SIG-M5 treated with dmso at 0.1 percent for 504 hours (cell line): ENCODE measurements at regions not wholly inside any gene's neighbourhood (a gene's known extent, or its start where the extent isn't known, plus 50 kb on each side); places are given as distances from the start of the nearest gene placed in this dataset.

Experiments
- DNase-seq: peaks from one replicate; lab custom pipeline; 2025; ENCODE audit not compliant: unreplicated experiment; lab: John Stamatoyannopoulos, UW

DNA sequence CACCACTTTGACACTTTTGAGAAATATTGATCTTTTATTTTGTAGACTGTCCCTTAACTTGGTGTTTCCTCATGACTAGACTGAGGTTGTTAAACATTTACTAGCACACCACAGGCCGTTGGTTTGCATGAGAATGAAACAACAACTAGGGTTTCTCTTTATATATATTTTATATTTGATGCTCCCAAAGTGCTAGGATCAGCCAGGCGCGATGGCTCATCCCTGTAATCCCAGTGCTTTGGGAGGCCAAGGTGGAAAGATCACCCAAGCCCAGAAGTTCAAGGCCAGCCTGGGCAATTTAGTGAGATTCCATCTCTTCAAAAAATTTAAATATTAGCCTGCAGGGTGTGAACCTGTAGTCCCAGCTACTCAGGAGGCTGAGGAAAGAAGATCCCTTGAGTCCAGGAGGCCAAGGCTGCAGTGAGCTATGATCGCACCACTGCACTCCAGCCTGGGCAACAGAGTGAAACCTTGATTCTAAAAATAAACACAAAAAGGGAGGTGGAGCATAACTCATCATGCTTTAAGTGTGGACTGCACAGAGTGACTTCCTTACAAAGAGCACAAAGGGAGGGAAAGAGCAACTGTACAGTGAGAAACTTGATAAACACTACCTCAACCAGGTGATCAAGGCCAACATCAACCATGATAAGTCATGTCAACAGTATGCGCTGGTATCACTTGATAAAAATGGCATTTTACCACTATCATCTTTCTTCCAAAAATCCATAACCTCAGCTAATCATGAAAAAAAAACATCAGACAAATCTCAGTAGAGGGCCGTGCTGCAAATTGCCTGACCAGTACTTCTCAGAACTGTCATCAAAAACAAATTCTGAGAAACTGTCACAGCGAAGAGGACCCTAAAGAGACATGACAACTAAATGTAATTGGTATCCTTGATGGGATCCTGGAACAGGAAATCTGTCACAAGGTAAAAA lies 72.8 kb upstream of the ATF7IP2 start:
- DNase-seq: no peak

DNA sequence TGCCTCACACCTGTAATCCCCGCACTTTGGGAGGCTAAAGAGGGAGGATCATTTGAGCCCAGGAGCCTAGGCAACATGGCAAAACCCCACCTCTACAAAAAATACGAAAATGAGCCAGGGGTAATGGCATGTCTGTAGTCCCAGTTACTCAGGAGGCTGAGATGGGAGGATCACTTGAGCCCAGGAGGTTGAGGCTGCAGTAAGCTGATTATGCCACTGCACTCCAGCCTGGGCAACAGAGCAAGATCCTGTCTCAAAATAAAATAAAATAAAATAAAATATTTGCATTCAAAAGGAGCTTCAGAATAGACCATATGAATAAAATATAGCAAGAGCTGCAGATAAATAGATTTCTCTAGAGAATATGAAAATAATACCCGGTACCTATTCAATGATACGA lies 71.5 kb upstream of the ATF7IP2 start:
- DNase-seq: no peak

DNA sequence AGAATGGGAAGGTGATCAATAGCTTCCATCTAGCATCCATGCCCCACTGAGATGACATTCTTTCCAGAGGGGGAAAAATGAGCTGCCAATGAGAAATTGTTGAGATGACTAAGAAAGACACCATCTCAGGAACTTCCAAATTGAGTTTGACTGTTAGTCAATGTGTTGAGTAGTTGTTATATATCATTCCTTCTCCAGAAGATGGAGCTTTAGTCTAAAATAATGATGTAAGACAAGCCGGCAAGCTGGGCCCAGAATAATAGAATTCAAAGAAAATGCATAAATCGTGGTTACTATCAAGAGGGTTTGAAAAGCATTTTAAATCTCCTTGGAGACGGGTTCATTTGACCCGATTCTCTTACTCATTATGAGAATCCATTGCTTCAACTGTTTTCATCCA lies 71.0 kb upstream of the ATF7IP2 start:
- peak; percentile 28 for DNase-seq

DNA sequence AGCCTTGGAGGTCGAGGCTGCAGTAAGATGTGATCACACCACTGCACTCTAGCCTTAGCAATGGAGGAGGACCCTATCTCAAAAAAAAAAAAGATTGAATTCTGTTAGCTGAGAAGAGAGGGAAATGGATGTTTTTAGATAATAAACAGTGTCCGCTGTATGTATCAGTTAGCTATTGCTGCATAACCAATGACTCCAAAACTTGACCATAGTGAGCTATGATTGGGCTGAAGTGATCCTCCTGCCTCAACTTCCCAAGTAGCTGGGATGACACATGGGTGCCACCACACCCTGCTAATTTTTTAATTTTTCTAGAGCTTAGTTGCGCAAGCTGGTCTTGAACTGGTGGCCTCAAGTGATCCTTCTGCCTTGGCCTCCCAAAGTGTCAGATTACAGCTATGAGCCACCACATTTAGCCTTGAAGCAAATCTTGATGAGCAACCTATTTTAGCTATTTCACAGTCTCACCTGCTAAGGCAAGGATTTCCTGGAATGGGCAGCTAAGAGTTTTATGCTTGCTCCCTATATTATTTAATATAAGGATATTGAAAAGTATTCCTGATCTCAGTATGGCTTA lies 68.3 kb upstream of the ATF7IP2 start:
- DNase-seq: no peak

DNA sequence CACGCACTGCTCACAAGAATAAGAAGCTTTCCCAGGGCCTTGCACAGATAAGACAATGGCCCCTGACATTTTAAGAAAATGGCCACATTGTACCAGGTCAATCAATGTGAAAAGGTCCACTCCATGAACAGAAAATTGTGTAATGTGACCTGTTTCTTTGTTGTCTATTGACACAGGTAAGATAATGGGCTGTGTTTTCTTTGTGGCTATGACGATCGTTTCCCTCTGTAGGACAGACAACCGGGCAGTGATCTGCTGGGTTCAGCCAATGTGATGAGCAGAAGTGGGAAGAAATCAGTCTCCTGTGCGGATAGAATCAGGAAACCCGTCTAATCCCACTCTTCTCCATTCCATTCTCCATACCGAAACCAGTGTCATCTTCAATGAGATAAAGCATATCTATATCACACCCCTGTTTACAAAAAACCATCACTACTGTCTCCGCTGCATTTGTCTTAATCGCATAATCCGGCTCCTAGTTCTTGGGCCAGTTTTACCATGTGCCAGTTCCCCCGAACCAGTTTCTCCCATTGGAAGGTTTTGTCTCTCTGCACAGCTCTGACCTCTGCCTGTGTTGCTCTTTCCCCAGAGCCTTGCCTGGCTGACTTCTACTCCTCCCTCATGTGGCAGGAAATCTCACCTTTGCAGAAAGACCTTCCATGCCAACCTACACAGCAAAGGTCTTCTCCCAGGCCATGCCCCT lies 66.9 kb upstream of the ATF7IP2 start:
- no peak for DNase-seq

DNA sequence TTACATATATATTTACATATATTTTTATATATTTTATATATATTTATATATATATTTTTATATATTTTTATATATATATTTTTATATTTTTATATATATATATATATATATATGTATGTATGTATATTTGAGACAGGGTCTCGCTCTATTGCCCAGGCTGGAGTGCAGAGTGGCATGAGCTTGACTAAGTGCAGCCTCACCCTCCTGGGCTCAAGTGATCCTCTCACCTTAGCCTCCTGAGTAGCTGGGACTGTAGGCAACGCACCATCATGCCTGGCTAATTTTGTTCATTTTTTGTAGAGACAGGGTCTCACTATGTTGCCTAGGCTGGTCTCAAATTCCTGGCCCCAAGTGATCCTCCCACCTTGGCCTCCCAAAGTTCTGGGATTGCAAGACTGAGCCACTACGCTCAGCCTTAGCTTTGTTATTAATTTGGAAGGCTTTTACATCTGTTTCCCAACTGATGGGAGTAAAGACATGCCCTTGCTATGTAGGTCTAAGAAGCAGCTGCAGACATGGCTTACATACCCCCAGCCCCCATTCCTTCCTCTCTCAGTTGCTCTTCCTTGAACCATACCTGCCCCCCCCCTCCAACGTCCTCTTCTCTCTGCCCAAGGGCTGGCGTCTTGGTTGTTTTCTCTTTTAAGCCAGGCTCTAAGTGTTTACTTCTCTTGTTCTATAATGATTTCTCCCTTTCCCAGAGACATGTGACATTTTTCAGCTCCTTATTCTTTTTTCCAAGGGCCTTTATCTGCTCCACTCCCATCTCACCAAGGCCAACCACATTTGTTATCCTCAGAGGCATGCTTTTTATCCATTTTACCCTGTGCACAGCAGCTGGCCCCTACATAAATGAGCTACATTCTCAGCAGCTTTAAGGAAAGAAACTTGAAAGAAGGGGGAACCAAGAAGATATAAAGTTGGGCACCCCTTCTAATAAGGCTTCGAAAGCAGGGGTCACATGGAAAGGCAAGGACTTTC lies 64.2 kb upstream of the ATF7IP2 start:
- DNase-seq: no peak

DNA sequence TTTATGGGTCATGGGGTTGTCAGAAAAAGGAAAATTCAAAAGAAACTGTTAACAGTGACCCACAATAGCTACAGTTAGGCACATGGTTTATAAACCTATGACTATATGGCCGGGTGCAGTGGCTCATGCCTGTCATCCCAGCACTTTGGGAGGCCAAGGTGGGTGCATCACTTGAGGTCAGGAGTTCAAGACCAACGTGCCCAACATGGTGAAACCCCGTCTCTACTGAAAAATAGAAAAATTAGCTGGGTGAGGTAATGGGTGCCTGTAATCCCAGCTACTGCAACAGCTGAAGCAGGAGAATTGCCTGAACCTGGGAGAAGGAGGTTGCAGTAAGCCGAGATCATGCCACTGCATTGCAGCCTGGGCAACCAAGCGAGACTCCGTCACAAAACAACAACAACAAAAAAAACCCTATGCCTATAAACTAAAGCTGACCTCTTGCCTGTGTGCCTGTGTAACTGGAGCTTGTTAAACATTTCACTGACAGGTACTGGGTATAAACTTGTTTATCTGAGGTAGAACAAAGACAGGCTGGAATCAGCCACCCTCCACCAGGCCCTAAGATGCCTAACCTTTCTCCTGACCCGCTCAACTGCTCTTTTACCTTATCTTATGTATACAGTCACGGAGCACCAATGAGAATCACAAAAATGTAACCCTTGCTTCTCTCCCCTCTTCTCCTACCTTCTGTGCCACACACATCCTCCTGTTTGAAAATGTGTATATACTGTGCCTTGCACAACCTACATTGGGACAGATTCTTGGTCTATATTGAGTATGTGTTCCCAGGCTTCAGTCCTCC lies 62.9 kb upstream of the ATF7IP2 start:
- DNase-seq: no peak

DNA sequence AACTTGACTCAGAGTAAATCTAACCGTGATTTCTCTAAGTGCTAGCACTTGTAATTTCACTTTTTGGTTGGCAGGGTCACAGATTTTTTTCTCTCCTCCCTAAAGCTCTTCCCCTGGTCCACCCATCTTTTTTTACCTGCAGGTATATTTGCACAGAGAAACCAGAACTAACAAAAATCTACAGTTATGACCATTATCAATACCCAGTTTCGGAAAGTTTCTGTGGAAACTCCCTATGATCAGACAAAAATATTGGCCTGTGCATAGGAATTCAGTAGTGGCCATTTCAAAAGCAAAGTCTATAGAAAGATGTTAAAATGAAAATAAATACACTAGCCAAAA lies 62.4 kb upstream of the ATF7IP2 start:
- DNase-seq: no peak

DNA sequence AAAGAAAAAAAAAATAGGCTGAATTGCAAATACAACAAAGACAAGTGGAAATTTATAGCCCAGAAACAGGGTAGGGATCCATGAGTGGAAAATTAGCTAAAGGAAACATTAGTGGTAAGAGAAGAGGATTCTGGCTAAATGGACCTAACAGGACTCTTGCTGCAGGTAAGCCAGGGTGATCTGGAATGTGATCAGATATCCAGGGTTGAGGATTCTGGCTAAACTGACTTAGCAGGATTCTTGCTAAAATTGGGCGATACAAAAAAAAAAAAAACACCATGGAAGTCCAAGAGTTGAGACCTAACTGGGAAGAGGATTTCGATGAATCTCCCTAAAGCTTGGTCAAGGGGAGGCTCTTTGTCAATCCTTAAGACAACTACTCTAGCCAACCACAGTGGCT lies 61.7 kb upstream of the ATF7IP2 start:
- DNase-seq: no peak

DNA sequence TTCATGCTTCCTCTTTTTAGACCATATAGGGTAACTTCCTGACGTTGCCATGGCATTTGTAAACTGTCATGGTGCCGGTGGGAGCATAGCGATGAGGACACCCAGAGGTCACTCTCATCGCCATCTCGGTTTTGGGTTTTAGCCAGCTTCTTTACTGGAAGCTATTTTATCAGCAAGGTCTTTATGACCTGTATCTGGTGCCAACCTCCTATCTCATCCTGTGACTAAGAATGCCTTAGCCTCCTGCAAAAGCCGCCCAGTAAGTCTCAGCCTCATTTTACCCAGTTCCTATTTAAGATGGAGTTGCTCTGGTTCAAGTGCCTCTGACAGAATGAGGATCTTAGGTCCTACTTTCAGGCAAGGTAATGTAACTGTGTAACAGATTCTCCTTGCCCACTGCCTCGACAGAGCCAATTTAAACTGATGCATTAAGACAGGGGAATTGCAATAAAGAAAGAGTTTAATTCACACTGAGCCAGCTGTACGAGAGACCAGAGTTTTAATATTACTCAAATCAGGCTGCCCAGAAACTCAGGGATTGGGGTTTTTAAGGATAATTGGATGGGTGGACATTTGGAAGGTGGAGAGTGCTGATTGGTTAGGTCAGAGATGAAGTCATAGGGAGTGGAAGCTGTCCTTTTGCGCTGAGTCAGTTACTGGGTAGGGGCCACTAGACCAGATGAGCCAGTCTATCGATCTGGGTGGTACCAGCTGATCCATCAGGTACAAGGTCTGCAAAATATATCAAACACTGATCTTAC lies 59.9 kb upstream of the ATF7IP2 start:
- no peak for DNase-seq

DNA sequence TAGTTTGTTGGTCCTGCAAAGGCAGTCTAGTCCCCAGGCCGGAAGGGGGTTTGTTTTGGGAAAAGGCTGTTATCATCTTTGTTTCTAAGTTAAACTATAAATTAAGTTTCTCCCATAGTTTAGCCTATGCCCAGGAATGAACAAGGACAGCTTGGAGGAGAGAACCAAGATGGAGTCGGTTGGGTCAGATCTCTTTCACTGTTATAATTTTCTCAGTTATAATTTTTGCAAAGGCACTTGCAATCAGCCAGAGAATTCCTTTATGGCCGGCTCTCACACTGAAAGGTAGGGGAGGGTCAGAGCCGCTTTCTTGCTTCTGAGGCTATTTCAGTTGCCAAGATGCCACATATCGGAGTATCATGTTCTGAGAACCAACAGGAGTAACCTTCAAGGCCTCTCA lies 59.2 kb upstream of the ATF7IP2 start:
- DNase-seq: no peak

DNA sequence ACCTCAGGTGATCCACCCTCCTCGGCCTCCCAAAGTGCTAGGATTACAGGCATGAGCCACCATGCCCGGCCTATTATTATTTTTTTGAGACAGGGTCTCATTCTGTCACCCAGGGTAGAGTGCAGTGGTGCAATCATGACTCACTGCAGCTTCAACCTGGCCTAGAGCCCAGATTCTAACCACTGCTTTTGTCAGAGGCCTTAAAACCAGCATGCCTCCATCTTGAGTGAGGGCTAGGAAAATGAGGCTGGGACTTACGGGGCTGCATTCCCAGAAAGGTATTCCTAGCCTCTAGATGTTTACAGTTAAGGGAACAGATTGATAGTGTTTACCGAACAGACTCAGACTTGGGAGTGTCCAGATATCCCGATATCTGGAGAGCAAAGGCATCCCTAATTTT lies 57.6 kb upstream of the ATF7IP2 start:
- peak; percentile 40 for DNase-seq

DNA sequence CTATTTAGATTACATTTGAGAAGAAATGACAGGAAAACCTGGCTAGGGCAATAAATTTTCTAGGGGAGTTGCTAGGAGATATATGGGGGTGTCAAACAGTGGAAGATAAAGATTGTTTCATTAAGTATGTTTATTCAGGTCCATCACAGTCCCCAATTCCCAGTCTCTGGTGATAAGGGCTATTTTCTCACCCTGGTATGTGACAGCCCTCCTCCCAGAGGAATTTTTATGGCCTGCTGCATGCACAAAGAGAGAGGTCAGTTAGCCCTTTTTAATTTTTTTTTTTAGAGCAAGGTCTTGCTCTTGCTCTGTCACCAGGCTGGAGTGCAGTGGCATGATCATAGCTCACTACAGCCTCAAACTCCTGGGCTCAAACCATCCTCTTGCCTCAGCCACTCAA lies 53.6 kb upstream of the ATF7IP2 start:
- no peak for DNase-seq

DNA sequence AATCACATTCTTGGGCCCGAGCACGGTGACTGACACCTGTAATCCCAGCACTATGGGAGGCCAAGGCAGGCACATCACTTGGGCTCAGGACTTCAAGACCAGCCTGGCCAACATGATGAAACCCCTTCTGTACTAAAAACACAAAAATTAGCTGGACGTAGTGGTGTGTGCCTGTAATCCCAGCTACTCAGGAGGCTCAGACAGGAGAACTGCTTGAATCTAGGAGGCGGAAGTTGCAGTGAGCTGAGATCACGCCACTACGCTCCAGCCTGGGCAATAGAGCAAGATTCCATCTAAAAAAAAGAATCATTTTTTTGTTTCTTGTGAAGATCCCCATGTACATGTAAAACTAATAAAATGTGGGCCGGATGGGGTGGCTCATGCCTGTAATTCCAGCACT lies 53.1 kb upstream of the ATF7IP2 start:
- DNase-seq: no peak

DNA sequence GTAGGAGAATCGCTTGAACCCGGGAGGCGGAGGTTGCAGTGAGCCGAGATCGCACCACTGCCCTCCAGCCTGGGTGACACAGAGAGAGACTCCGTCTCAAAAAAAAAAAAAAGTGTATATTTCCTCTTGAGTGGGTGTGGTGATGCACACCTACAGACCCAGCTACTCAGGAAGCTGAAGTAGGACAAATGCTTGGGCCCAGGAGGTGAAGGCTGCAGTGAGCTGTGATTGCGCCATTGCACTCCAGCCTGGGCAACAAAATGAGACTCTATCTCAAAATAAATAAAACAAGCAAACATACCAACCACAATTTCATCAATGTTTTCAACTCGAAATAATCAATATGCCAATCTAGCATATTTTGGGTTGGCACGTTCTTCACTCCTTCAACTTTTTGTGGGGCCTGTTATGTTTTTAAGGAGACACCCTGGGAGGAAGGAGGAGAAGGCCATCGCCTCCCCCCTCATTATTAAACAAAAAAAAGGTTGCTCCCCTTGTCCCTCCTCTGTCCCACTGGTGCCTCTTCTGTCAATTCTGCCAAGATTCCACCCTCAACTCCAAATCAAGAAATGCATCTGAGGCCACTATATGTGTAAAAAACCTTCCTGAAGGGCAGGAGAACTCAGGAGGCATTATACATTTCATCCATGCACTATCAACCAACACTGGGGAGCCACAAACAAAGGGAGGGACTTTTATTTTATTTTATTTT lies 52.4 kb upstream of the ATF7IP2 start:
- no peak for DNase-seq

DNA sequence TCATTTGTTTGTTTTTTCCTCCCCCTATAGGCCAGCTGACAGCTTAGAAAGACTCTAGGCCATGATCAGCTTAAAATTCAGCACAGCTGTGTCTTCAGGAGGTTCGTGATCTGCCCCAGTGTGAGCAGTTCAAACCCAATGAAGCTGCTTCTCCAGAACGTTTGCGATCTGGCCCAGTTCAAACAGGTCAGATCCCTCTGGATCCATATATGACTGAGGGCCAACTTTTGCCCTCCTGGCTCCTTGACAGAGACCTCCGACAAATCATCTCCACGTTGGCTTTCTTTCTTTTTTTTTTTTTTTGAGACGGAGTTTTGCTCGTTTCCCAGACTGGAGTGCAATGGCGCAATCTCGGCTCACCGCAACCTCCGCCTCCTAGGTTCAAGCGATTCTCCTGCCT lies 50.2 kb upstream of the ATF7IP2 start:
- DNase-seq: no peak
